BE2C (cell line): ENCODE measurements at regions not wholly inside any gene's neighbourhood (a gene's known extent, or its start where the extent isn't known, plus 50 kb on each side); places are given as distances from the start of the nearest gene placed in this dataset.

Source experiments
- DNase-seq: peaks from one replicate; pipeline ENCODE4 v3.0.0-alpha.2; 2020
- H3K27me3 ChIP-seq: fragments of 250-450 bp; sonication (Bioruptor Pico); 2 replicates; pipeline ENCODE4 v1.5.1; 2020; ENCODE audit warnings: mild to moderate bottlenecking
- H3K36me3 ChIP-seq: fragments of 250-450 bp; sonication (Bioruptor Pico); 2 replicates; pipeline ENCODE4 v1.5.1; 2020; ENCODE audit warnings: mild to moderate bottlenecking
- H3K4me1 ChIP-seq: fragments of 250-450 bp; sonication (Bioruptor Pico); 2 replicates; pipeline ENCODE4 v1.5.1; 2020
- H3K4me3 ChIP-seq: 2 replicates; pipeline ENCODE4 v1.5.1; 2011; ENCODE audit warnings: low read depth, low read length
- H3K9me3 ChIP-seq: fragments of 250-450 bp; sonication (Bioruptor Pico); 2 replicates; pipeline ENCODE4 v1.5.1; 2020
- TF ChIP-seq, protein P1 (sequence below): IDR thresholded peaks from 2 replicates; pipeline ENCODE4 v1.5.1; 2012; ENCODE audit warnings: mild to moderate bottlenecking, low read depth, low read length

DNA sequence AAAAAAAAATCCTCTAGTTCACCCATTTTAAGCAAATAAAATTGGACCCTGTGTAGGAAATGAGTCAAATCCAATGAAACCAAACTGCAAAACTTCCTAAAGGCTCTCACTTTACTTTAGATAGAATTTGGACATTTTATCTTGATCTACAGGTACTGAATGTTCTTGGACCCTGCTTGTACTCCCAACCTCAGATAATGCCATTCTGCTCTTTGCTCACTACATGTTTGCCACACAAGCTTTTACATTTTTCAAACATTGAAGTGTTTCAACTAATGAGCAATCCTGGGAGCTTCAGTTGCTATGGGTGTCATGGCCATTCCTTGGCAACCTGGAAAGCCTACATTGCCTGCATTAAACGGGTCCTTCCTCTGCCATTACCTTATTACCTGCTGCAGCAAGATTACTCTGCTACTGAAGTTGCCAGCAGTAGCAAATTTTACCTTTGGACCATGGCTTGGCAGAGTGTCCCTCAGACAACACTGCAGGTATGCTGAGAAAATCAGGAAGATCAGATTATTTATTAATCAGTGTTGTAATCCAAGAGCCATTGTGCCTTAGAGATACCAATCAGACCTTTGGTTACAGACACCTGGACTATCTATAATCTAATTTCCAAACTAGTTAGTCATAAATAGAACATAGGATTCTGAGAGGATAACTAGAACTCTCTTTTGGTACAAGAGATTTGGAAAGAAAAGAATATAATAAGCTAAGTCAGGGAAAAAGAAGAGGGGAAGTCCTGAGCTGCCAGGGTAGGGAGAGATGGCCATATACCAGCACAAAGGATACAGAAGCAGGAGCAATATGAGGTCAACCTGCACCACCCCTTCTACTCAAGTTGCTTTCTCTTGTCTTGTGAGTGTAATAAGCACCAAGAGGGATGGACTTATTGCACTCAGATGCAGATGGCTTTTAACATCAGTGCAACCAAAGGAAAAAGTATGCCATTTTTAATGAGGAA lies 293.3 kb upstream of the TFPI start:
- H3K36me3 ChIP-seq = no peaks in the 10 kb centered on the region
- H3K4me3 ChIP-seq = no peak overlapping the region
- H3K27me3 ChIP-seq = no peaks in the 10 kb centered on the region
- no peaks in the 10 kb centered on the region for H3K9me3 ChIP-seq
- TF ChIP-seq, protein P1, sequence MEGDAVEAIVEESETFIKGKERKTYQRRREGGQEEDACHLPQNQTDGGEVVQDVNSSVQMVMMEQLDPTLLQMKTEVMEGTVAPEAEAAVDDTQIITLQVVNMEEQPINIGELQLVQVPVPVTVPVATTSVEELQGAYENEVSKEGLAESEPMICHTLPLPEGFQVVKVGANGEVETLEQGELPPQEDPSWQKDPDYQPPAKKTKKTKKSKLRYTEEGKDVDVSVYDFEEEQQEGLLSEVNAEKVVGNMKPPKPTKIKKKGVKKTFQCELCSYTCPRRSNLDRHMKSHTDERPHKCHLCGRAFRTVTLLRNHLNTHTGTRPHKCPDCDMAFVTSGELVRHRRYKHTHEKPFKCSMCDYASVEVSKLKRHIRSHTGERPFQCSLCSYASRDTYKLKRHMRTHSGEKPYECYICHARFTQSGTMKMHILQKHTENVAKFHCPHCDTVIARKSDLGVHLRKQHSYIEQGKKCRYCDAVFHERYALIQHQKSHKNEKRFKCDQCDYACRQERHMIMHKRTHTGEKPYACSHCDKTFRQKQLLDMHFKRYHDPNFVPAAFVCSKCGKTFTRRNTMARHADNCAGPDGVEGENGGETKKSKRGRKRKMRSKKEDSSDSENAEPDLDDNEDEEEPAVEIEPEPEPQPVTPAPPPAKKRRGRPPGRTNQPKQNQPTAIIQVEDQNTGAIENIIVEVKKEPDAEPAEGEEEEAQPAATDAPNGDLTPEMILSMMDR = no peak
- no peak for DNase-seq
- no peaks in the 10 kb centered on the region for H3K4me1 ChIP-seq

DNA sequence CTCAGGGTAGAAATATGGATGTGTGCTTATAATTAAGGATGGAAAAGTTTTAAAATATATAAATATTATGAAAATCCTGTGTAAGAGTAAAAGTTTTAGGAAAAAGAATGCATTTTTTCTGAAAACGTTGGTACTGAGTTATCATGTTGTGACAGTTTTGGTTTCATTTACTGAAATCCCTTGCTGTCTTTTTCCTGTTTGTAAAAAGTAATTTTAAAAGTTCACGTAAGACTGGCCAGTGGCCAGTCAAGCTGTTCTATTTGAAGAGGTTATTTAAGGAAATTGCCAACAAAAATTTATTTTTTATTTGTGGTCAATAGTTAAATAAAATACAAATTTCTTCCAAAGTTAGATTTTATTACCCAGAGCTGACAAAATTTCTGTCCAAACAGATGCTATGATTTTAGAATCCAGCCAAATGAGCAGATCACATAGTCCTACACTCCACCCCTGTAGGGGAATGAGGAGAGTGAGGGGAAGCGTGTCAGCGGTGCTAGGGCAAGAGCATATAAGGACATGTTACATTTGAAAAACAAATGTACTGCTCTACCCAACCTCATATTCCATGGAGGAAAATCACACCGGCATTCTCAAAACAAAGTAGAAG lies 297.8 kb upstream of the TFPI start:
- Histone ChIP-seq H3K9me3 (no peaks in the 10 kb centered on the region), H3K4me3 (no peak overlapping the region), H3K36me3 (no peaks in the 10 kb centered on the region), H3K27me3 (no peaks in the 10 kb centered on the region), H3K4me1 (no peaks in the 10 kb centered on the region)
- TF ChIP-seq, protein P1 = no peak
- DNase-seq = no peak

DNA sequence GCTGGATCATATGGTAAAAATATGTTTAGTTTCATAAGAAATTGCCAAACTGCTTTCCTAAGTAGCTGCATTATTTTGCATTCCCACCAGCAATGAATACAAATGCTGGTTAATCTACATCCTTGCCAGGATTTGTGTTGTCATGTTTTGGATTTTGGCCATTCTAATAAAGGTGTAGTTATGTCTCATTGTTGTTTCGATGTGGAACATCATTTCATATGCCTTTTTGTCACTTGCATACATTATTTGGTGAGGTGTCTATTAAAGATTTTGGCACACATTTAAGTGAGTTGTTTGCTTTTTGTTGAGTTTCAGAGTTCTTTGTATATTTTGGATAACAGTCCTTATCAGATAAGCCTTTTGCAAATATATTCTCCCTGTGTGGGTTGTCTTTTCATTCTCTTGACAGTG lies 299.2 kb upstream of the TFPI start:
- Histone ChIP-seq H3K36me3 (no peaks in the 10 kb centered on the region), H3K27me3 (no peaks in the 10 kb centered on the region), H3K4me3 (no peak overlapping the region), H3K9me3 (no peaks in the 10 kb centered on the region), H3K4me1 (peaks cover 4% of the 10 kb centered on the region)
- TF ChIP-seq, protein P1 = no peak
- DNase-seq = no peak

DNA sequence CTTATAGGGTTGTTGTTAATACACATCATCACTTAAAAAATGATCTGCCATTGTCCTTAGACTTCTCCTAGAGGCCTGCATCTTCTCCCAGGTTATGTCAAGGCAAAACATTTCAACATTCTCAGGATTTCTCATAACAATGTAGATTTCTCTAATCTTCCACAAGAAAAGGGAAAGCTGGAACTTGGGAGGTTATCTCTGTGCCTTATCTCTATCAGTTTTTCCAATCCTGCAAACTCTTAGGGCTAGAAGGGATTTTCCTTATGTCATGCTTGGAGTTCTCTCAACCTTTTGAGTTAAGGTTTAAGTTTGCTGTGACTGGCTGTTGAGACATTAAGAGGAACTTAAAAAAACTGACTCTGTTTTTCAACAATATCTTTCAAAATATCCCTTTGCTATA lies 300.6 kb upstream of the TFPI start:
- H3K4me1 ChIP-seq = peaks cover 5% of the 10 kb centered on the region
- H3K27me3 ChIP-seq = no peaks in the 10 kb centered on the region
- H3K4me3 ChIP-seq = no peak overlapping the region
- H3K9me3 ChIP-seq = no peaks in the 10 kb centered on the region
- TF ChIP-seq, protein P1 = no peak
- DNase-seq = no peak
- no peaks in the 10 kb centered on the region for H3K36me3 ChIP-seq

DNA sequence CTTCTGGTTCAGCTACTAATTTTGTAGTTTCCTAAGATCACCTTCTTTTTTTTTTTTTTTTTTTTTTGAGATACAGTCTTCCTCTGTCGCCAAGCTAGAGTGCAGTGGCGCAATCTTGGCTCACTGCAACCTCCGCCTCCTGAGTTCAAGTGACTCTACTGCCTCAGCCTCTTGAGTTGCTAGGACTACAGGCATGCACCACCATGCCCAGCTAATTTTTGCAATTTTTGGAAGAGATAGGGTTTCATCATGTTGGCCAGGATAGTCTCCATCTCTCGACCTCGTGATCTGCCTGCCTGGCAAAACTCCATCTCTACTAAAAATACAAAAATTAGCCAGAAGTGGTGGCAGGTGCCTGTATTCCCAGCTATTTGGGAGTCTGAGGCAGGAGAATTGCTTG lies 301.5 kb upstream of the TFPI start:
- H3K27me3 ChIP-seq = no peaks in the 10 kb centered on the region
- no peak overlapping the region for H3K4me3 ChIP-seq
- H3K9me3 ChIP-seq = no peaks in the 10 kb centered on the region
- no peak for DNase-seq
- H3K4me1 ChIP-seq = peaks cover 5% of the 10 kb centered on the region
- TF ChIP-seq, protein P1 = no peak
- H3K36me3 ChIP-seq = no peaks in the 10 kb centered on the region

DNA sequence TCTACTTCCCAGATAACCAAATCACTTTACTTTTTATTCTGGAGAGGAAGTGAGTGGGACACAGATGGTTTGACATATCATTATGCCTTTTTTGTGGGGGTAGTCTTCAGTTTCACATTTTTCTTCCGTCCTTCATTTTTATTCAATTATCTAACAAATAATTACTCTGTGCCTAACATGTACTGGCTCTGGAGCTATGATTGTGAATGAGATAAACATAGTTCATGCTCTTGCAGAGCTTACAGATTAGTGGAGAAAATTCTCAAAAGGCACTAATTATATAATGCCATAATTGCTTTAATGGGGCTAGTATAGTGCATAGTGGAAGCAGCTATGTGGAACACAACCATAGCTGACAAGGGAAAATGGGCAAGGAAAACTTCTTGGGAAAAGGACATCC lies 303.6 kb upstream of the TFPI start:
- Histone ChIP-seq H3K27me3 (no peaks in the 10 kb centered on the region), H3K4me1 (peaks cover 5% of the 10 kb centered on the region), H3K9me3 (no peaks in the 10 kb centered on the region), H3K4me3 (no peak overlapping the region), H3K36me3 (no peaks in the 10 kb centered on the region)
- TF ChIP-seq, protein P1 = no peak
- no peak for DNase-seq
